HCT116 (cell line): ENCODE measurements at regions not wholly inside any gene's neighbourhood (a gene's known extent, or its start where the extent isn't known, plus 50 kb on each side); places are given as distances from the start of the nearest gene placed in this dataset.

Experiments used
- CTCF ChIP-seq, 3 experiments: fragments of 200-600 bp in 1 of 3; sonication (generic) in 1 of 3; IDR thresholded peaks in 2 of 3; conservative IDR thresholded peaks in 1 of 3; 2 replicates each; pipeline ENCODE4 v1.5.1; 2012 to 2017; ENCODE audit warnings: low read depth in 2 of 3, low read length in 2 of 3, antibody characterized with exemption in 1 of 3, borderline replicate concordance in 1 of 3, control low read depth in 1 of 3, mild to moderate bottlenecking in 1 of 3, mixed read lengths in 1 of 3, mixed run types in 1 of 3, moderate library complexity in 1 of 3; ENCODE audit not compliant: insufficient read depth in 1 of 3
- EGR1 ChIP-seq: IDR thresholded peaks from 2 replicates; pipeline ENCODE4 v1.6.1; 2012; ENCODE audit warnings: low read depth
- EZH2 ChIP-seq: fragments of 200-600 bp; sonication (generic); IDR thresholded peaks from 2 replicates; pipeline ENCODE4 v1.6.1; 2017; ENCODE audit warnings: antibody characterized with exemption, mixed run types
- MAX ChIP-seq: IDR thresholded peaks from 2 replicates; pipeline ENCODE4 v1.6.1; 2012
- POLR2A ChIP-seq: IDR thresholded peaks from 2 replicates; pipeline ENCODE4 v1.7.0; 2011; ENCODE audit warnings: borderline replicate concordance; ENCODE audit not compliant: insufficient read depth, insufficient read length; ENCODE audit errors: extremely low read depth
- POLR2AphosphoS5 ChIP-seq: IDR thresholded peaks from 2 replicates; pipeline ENCODE4 v1.6.1; 2011; ENCODE audit warnings: mild to moderate bottlenecking, low read depth, low read length, moderate library complexity
- RAD21 ChIP-seq: IDR thresholded peaks from 2 replicates; pipeline ENCODE4 v1.6.1; 2012; ENCODE audit warnings: low read depth, mild to moderate bottlenecking
- REST ChIP-seq: IDR thresholded peaks from 2 replicates; pipeline ENCODE4 v1.6.1; 2012; ENCODE audit warnings: low read depth
- SIN3A ChIP-seq: IDR thresholded peaks from 2 replicates; pipeline ENCODE4 v1.6.1; 2012; ENCODE audit warnings: low read depth
- TCF7L2 ChIP-seq: IDR thresholded peaks from 2 replicates; pipeline ENCODE4 v1.7.0; 2011; ENCODE audit warnings: borderline replicate concordance, inconsistent platforms; ENCODE audit not compliant: insufficient read depth, insufficient read length; ENCODE audit errors: extremely low read depth

- TF ChIP-seq CTCF (IDR thresholded peaks at IDR 0.05 in 2 of 3, conservative IDR thresholded peaks at IDR 0.05 in 1 of 3; ENCODE audit: borderline replicate concordance in 1 of 3, insufficient read depth in 1 of 3, low read depth in 2 of 3, low read length in 2 of 3) (no peak), POLR2A (no peak), EZH2 (no peak), POLR2AphosphoS5 (no peak), SIN3A (no peak), RAD21 (no peak), EGR1 (no peak), MAX (no peak), REST (no peak), TCF7L2 (no peak)
Observed at GRCh38 chr13:111900390-111901131, 166.4 kb upstream of the SOX1 start.
